Kidney (tissue), 13 donors: ENCODE measurements at regions not wholly inside any gene's neighbourhood (a gene's known extent, or its start where the extent isn't known, plus 50 kb on each side); places are given as distances from the start of the nearest gene placed in this dataset.

Source experiments
- DNase-seq, 5 donors: peaks; one replicate each; pipeline ENCODE4 v3.0.0-alpha.2; 2013 to 2020
- FAIRE-seq: peaks from 2 replicates; lab custom pipeline; 2012; peaks lifted over from hg19 to GRCh38; lab: Jason Lieb, UNC
- H3K27ac ChIP-seq, 2 donors: one replicate each; pipeline ENCODE4 v1.7.0; 2013; ENCODE audit warnings: low read depth in 2 of 2, low read length in 2 of 2, inconsistent platforms in 1 of 2
- H3K27me3 ChIP-seq: one replicate; pipeline ENCODE4 v1.7.1; 2013; ENCODE audit warnings: low read length, inconsistent platforms; ENCODE audit not compliant: control insufficient read depth, insufficient read depth
- H3K36me3 ChIP-seq, 3 donors: one replicate each; pipeline versions ENCODE4 v1.7.0 to v1.7.1; 2013; ENCODE audit warnings: low read length in 3 of 3, control low read depth in 1 of 3, inconsistent platforms in 1 of 3; ENCODE audit not compliant: insufficient read depth in 3 of 3, control insufficient read depth in 2 of 3
- H3K4me1 ChIP-seq, 3 donors: one replicate each; pipeline versions ENCODE4 v1.7.0 to v1.7.1; 2013; ENCODE audit warnings: low read length in 3 of 3, inconsistent platforms in 1 of 3, low read depth in 1 of 3; ENCODE audit not compliant: control insufficient read depth in 2 of 3, insufficient read depth in 2 of 3
- H3K4me3 ChIP-seq, 3 donors: one replicate each; pipeline versions ENCODE4 v1.7.0 to v1.8.1; 2013; ENCODE audit warnings: low read length in 3 of 3, control low read depth in 1 of 3, inconsistent platforms in 1 of 3
- H3K9ac ChIP-seq, 3 donors: one replicate each; pipeline versions ENCODE4 v1.7.0 to v1.7.1; 2013; ENCODE audit warnings: low read length in 3 of 3, control low read depth in 1 of 3, inconsistent platforms in 1 of 3
- H3K9me3 ChIP-seq, 3 donors: one replicate each; pipeline versions ENCODE4 v1.7.0 to v1.7.1; 2013; ENCODE audit warnings: low read length in 3 of 3, control low read depth in 1 of 3, inconsistent platforms in 1 of 3; ENCODE audit not compliant: control insufficient read depth in 2 of 3, insufficient read depth in 1 of 3
- intact Hi-C: fragments of 100-400 bp; cut with DNase I; formaldehyde crosslinking; loops from one replicate; pipeline ENCODE4 v1.11.1; 2022
- TF ChIP-seq, protein P1 (sequence below): IDR thresholded peaks from 3 replicates; pipeline ENCODE4 v1.5.1; 2012; ENCODE audit warnings: mild to moderate bottlenecking, moderate library complexity, borderline replicate concordance; ENCODE audit not compliant: insufficient read depth; ENCODE audit errors: extremely low read depth
- donor health status: control.
- donor health status: control.
- donor health status: control.
- donor health status: control.
- donor health status: control.
- donor health status: DM: yes; HTN: yes; CAD: no.
- donor health status: Normal renal cell carcinoma (clear cell type).

DNA sequence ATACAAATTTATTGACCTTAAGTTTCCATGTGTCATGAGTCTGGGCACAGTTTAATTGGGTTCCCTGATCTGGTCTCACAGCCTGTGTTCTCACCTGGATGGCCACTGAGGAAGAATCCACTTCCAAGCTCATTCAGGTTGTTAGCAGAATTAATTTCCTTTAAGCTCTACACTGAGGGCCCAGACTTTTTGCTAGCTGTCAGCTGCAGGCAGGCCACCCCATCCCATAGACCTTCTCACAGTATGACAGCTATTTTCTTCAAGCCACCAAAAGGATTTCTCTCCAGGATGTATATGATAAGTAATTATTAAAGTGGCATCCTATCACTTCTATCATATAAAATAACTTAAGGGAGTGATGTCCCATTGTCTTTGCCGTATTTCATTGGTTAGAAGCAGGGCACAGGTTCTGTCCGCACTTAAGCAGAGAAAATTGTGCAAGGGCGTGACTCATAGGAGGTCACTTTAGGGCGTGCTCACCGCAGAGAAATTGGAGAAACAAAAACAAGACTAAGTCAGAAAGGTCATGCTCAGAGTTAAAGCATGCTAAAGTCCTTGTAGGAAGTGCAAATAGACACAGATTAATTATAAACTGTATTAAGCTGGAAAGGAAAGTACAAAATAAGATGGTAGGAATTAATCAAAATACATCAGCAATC is 109.9 kb downstream of the AHR start:
- Histone ChIP-seq H3K27me3 (no peaks in the 10 kb centered on the region), H3K27ac (peak overlapping the region; percentile 61 to 62), H3K4me1 (peaks cover 0 to 5% (median 0%) of the 10 kb centered on the region in 3 donors), H3K9me3 (no peaks in the 10 kb centered on the region), H3K4me3 (no peak overlapping the region), H3K36me3 (no peaks in the 10 kb centered on the region), H3K9ac (no peak overlapping the region)
- intact Hi-C loops: no loop called here
- FAIRE-seq: peak; percentile 94
- DNase-seq: peak in 2 of 5 donors; percentile 29 to 64
- TF ChIP-seq, protein P1, sequence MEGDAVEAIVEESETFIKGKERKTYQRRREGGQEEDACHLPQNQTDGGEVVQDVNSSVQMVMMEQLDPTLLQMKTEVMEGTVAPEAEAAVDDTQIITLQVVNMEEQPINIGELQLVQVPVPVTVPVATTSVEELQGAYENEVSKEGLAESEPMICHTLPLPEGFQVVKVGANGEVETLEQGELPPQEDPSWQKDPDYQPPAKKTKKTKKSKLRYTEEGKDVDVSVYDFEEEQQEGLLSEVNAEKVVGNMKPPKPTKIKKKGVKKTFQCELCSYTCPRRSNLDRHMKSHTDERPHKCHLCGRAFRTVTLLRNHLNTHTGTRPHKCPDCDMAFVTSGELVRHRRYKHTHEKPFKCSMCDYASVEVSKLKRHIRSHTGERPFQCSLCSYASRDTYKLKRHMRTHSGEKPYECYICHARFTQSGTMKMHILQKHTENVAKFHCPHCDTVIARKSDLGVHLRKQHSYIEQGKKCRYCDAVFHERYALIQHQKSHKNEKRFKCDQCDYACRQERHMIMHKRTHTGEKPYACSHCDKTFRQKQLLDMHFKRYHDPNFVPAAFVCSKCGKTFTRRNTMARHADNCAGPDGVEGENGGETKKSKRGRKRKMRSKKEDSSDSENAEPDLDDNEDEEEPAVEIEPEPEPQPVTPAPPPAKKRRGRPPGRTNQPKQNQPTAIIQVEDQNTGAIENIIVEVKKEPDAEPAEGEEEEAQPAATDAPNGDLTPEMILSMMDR: no peak

DNA sequence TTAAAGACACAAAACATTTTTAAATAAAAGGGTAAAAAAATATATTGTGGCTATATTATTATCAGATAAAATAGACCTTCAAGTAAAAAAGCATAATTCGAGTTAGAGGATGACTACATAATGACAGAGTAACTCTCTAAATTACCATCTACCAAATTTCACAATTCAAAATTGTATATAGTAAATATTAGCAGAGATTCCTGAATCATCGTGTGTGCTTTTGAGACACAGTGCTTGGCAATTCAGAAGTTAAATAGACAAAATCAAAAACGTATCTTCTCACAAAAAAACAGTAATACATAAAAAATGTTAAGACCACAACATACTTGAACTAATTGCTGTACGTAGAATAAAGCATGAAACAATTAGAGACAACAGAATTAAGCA is 110.4 kb downstream of the AHR start:
- no peaks in the 10 kb centered on the region for H3K9me3 ChIP-seq
- H3K36me3 ChIP-seq: no peaks in the 10 kb centered on the region
- no peak overlapping the region for H3K27ac ChIP-seq
- H3K27me3 ChIP-seq: no peaks in the 10 kb centered on the region
- DNase-seq: no peak
- intact Hi-C loops: no loop called here
- TF ChIP-seq, protein P1: no peak
- no peak for FAIRE-seq
- no peak overlapping the region for H3K9ac ChIP-seq
- no peak overlapping the region for H3K4me3 ChIP-seq
- H3K4me1 ChIP-seq: peaks cover 0 to 5% (median 0%) of the 10 kb centered on the region in 3 donors

DNA sequence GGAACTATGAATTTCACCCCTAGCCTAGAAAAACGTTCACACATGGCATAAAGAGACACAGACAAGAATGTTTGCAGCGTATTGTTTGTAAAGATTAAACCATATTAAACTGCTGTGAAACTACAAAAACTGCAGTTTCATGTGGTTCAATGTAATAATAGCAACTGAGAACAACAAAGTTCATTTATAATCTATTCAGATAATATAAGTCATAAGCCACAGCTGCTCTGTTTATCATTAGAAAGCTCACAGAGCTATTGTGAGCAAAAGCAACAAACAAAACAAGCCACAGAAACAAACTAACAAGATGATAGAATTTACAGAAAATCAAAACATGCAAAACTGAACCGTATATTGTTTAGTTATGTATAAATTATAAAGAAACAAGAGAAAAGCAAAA is 113.5 kb downstream of the AHR start:
- no peaks in the 10 kb centered on the region for H3K36me3 ChIP-seq
- H3K27me3 ChIP-seq: no peaks in the 10 kb centered on the region
- FAIRE-seq: no peak
- DNase-seq: no peak
- no peaks in the 10 kb centered on the region for H3K9me3 ChIP-seq
- H3K4me1 ChIP-seq: peaks cover 0 to 5% (median 0%) of the 10 kb centered on the region in 3 donors
- no peak overlapping the region for H3K4me3 ChIP-seq
- no peak overlapping the region for H3K9ac ChIP-seq
- intact Hi-C loops: no loop called here
- no peak overlapping the region for H3K27ac ChIP-seq
- TF ChIP-seq, protein P1: no peak

DNA sequence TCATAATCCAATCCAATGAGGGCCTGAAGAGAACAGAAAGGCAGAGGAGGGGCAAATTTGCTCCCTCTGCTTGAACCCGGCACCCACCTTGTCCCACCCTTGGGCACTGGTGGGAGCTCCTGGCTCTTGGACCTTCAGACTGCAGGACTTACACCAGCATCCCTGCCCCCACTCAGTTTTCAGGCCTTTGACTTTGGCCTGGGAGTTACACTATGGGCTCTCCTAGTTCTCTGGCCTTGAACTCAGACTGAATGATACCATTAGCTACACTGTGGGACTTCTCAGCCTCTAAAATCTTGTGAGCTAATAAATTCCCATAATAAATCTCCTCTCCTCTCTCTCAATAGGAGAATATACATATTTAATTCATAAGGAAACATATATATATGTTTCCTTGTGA is 114.4 kb downstream of the AHR start:
- no peak for FAIRE-seq

More for the DNA sequence above, 114.4 kb downstream of the AHR start:
- no peak overlapping the region for H3K9ac ChIP-seq
- no peaks in the 10 kb centered on the region for H3K4me1 ChIP-seq
- no peak for DNase-seq
- no peaks in the 10 kb centered on the region for H3K27me3 ChIP-seq
- H3K4me3 ChIP-seq: no peak overlapping the region
- no peak overlapping the region for H3K27ac ChIP-seq
- no peaks in the 10 kb centered on the region for H3K9me3 ChIP-seq
- TF ChIP-seq, protein P1: no peak
- intact Hi-C loops: no loop called here
- no peaks in the 10 kb centered on the region for H3K36me3 ChIP-seq
